Hepatocyte (in vitro differentiated cells): ENCODE measurements at regions not wholly inside any gene's neighbourhood (a gene's known extent, or its start where the extent isn't known, plus 50 kb on each side); places are given as distances from the start of the nearest gene placed in this dataset.

ENCODE experiments used
- CTCF ChIP-seq: fragments of 200-600 bp; sonication (generic); IDR thresholded peaks from 2 replicates; pipeline ENCODE4 v1.5.1; 2016; ENCODE audit warnings: antibody characterized with exemption, mild to moderate bottlenecking; ENCODE audit not compliant: poor library complexity
- EZH2phosphoT487 ChIP-seq: fragments of 200-600 bp; sonication (generic); IDR thresholded peaks from one replicate; pipeline ENCODE4 v1.6.1; 2018; ENCODE audit warnings: antibody characterized with exemption, mild to moderate bottlenecking, low read depth, moderate library complexity; ENCODE audit not compliant: unreplicated experiment, severe bottlenecking

GRCh38 chr7:68998136-68998535 is 600.1 kb upstream of the AUTS2 start:
- no peak for TF ChIP-seq CTCF
- no peak for TF ChIP-seq EZH2phosphoT487
